ENCODE measurements at regions not wholly inside any gene's neighbourhood (a gene's known extent, or its start where the extent isn't known, plus 50 kb on each side); places are given as distances from the start of the nearest gene placed in this dataset.

- DNase-seq, result peak in 2 of 3 donors; percentile 55 to 66
- no peaks in the 10 kb centered on the region for H3K36me3 ChIP-seq (ENCODE audit: control insufficient read depth in 4 of 4, insufficient read depth in 4 of 4, low read length in 4 of 4)
- no peaks in the 10 kb centered on the region for H3K9me3 ChIP-seq (ENCODE audit: control insufficient read depth in 4 of 4, insufficient read depth in 3 of 4, low read length in 3 of 4)
- no peaks in the 10 kb centered on the region for H3K27me3 ChIP-seq (ENCODE audit: control insufficient read depth in 3 of 3, insufficient read depth in 3 of 3, low read length in 2 of 3)
- peaks cover 0 to 6% (median 0%) of the 10 kb centered on the region in 5 donors for H3K4me1 ChIP-seq (ENCODE audit: control insufficient read depth in 5 of 5, insufficient read depth in 5 of 5, low read length in 5 of 5)
- no peak for TF ChIP-seq CTCF (IDR thresholded peaks at IDR 0.05; ENCODE audit: control extremely low read depth, extremely low read depth)
- no peak overlapping the region for H3K9ac ChIP-seq (ENCODE audit: insufficient read depth in 1 of 2, low read length in 2 of 2)
- H3K4me3 ChIP-seq, result no peak overlapping the region
- no peak for ATAC-seq (ENCODE audit: insufficient read depth, low FRiP score)
- 17% methylated on average over 5 of the region's 5 CpGs for WGBS, 2 donors
- H3K27ac ChIP-seq (ENCODE audit: low read depth in 1 of 2, low read length in 1 of 2), result no peak overlapping the region
These were observed 1236.4 kb downstream of the FAM181B start for GRCh38 chr11:81497202-81497804.

- DNase-seq (peak in 2 of 3 donors; percentile 18 to 20), ATAC-seq (ENCODE audit: insufficient read depth, low FRiP score) (no peak)
- no peak overlapping the region for H3K27ac ChIP-seq (ENCODE audit: low read depth in 1 of 2, low read length in 1 of 2)
- no peaks in the 10 kb centered on the region for H3K9me3 ChIP-seq (ENCODE audit: control insufficient read depth in 4 of 4, insufficient read depth in 3 of 4, low read length in 3 of 4)
- H3K36me3 ChIP-seq (ENCODE audit: control insufficient read depth in 4 of 4, insufficient read depth in 4 of 4, low read length in 4 of 4), result no peaks in the 10 kb centered on the region
- 71 to 74% methylated on average over 1 of the region's 1 CpG for WGBS, 2 donors
- H3K9ac ChIP-seq (ENCODE audit: insufficient read depth in 1 of 2, low read length in 2 of 2), result no peak overlapping the region
- no peak for TF ChIP-seq CTCF (IDR thresholded peaks at IDR 0.05; ENCODE audit: control extremely low read depth, extremely low read depth)
- H3K4me1 ChIP-seq (ENCODE audit: control insufficient read depth in 5 of 5, insufficient read depth in 5 of 5, low read length in 5 of 5), result peaks cover 0 to 6% (median 0%) of the 10 kb centered on the region in 5 donors
- no peaks in the 10 kb centered on the region for H3K27me3 ChIP-seq (ENCODE audit: control insufficient read depth in 3 of 3, insufficient read depth in 3 of 3, low read length in 2 of 3)
- H3K4me3 ChIP-seq, result no peak overlapping the region
These were observed 1237.1 kb downstream of the FAM181B start for GRCh38 chr11:81496601-81497000.

- DNase-seq (no peak), ATAC-seq (ENCODE audit: insufficient read depth, low FRiP score) (no peak)
- no peak overlapping the region for H3K9ac ChIP-seq (ENCODE audit: insufficient read depth in 1 of 2, low read length in 2 of 2)
- H3K4me1 ChIP-seq (ENCODE audit: control insufficient read depth in 5 of 5, insufficient read depth in 5 of 5, low read length in 5 of 5), result peaks cover 0 to 6% (median 0%) of the 10 kb centered on the region in 5 donors
- H3K36me3 ChIP-seq (ENCODE audit: control insufficient read depth in 4 of 4, insufficient read depth in 4 of 4, low read length in 4 of 4), result no peaks in the 10 kb centered on the region
- no peak overlapping the region for H3K4me3 ChIP-seq
- H3K27me3 ChIP-seq (ENCODE audit: control insufficient read depth in 3 of 3, insufficient read depth in 3 of 3, low read length in 2 of 3), result no peaks in the 10 kb centered on the region
- H3K9me3 ChIP-seq (ENCODE audit: control insufficient read depth in 4 of 4, insufficient read depth in 3 of 4, low read length in 3 of 4), result no peaks in the 10 kb centered on the region
- H3K27ac ChIP-seq (ENCODE audit: low read depth in 1 of 2, low read length in 1 of 2), result no peak overlapping the region
- TF ChIP-seq CTCF (IDR thresholded peaks at IDR 0.05; ENCODE audit: control extremely low read depth, extremely low read depth), result no peak
- WGBS, 2 donors, result 83 to 86% methylated on average over 4 of the region's 4 CpGs
These were observed 1237.9 kb downstream of the FAM181B start for GRCh38 chr11:81495699-81496292.

Data from lung (tissue), 11 donors.